ENCODE measurements at regions not wholly inside any gene's neighbourhood (a gene's known extent, or its start where the extent isn't known, plus 50 kb on each side); places are given as distances from the start of the nearest gene placed in this dataset.

- DNase-seq = no peak
Measured at GRCh38 chr15:53296603-53297002, 462.9 kb downstream of the WDR72 start.

GRCh38 chr15:53295574-53295973 lies 463.9 kb downstream of the WDR72 start:
- no peak for DNase-seq

GRCh38 chr15:53288542-53288941 lies 470.9 kb downstream of the WDR72 start:
- DNase-seq = no peak

GRCh38 chr15:53274630-53275029 lies 484.5 kb upstream of the ONECUT1 start:
- DNase-seq = no peak

- DNase-seq = no peak
Measured at GRCh38 chr15:53272116-53272515, 482.0 kb upstream of the ONECUT1 start.

GRCh38 chr15:53266176-53266575 lies 476.0 kb upstream of the ONECUT1 start:
- DNase-seq = no peak

GRCh38 chr15:53260647-53261046 lies 470.5 kb upstream of the ONECUT1 start:
- DNase-seq = no peak

GRCh38 chr15:53256457-53256856 lies 466.3 kb upstream of the ONECUT1 start:
- no peak for DNase-seq

GRCh38 chr15:53256043-53256442 lies 465.9 kb upstream of the ONECUT1 start:
- no peak for DNase-seq

GRCh38 chr15:53251996-53252395 lies 461.9 kb upstream of the ONECUT1 start:
- no peak for DNase-seq

GRCh38 chr15:53251523-53251922 lies 461.4 kb upstream of the ONECUT1 start:
- DNase-seq = no peak

- no peak for DNase-seq
Measured at GRCh38 chr15:53247041-53247708, 457.0 kb upstream of the ONECUT1 start.

GRCh38 chr15:53246404-53246803 lies 456.3 kb upstream of the ONECUT1 start:
- DNase-seq = no peak

- DNase-seq = no peak
Measured at GRCh38 chr15:53233801-53234200, 443.7 kb upstream of the ONECUT1 start.

- no peak for DNase-seq
Measured at GRCh38 chr15:53230473-53230872, 440.3 kb upstream of the ONECUT1 start.

- no peak for DNase-seq
Measured at GRCh38 chr15:53226559-53226958, 436.4 kb upstream of the ONECUT1 start.

GRCh38 chr15:53225781-53226180 lies 435.6 kb upstream of the ONECUT1 start:
- no peak for DNase-seq

- no peak for DNase-seq
Measured at GRCh38 chr15:53224371-53224770, 434.2 kb upstream of the ONECUT1 start.

GRCh38 chr15:53223815-53224214 lies 433.7 kb upstream of the ONECUT1 start:
- no peak for DNase-seq

- no peak for DNase-seq
Measured at GRCh38 chr15:53218666-53219580, 428.8 kb upstream of the ONECUT1 start.

- no peak for DNase-seq
Measured at GRCh38 chr15:53216036-53216435, 425.9 kb upstream of the ONECUT1 start.

GRCh38 chr15:53213336-53213735 lies 423.2 kb upstream of the ONECUT1 start:
- no peak for DNase-seq

GRCh38 chr15:53212785-53213184 lies 422.6 kb upstream of the ONECUT1 start:
- DNase-seq = no peak

GRCh38 chr15:53210653-53211052 lies 420.5 kb upstream of the ONECUT1 start:
- no peak for DNase-seq
